HEK293 (cell line): ENCODE measurements at regions not wholly inside any gene's neighbourhood (a gene's known extent, or its start where the extent isn't known, plus 50 kb on each side); places are given as distances from the start of the nearest gene placed in this dataset.

Source experiments
- CTCF ChIP-seq: fragments of 450-650 bp; formaldehyde crosslinking; IDR thresholded peaks from 2 replicates; pipeline ENCODE4 v1.5.1; 2016; ENCODE audit warnings: missing biosample characterization, missing genetic modification characterization
- SALL2 ChIP-seq: fragments of 450-650 bp; formaldehyde crosslinking; IDR thresholded peaks from 2 replicates; pipeline ENCODE4 v1.5.0; 2017; ENCODE audit warnings: missing biosample characterization, mild to moderate bottlenecking, missing genetic modification characterization, borderline replicate concordance
- TCF7L2 ChIP-seq: IDR thresholded peaks from 2 replicates; pipeline ENCODE4 v1.6.1; 2011; ENCODE audit warnings: low read depth, mild to moderate bottlenecking, inconsistent platforms, low read length, moderate library complexity, borderline replicate concordance
- ZBTB20 ChIP-seq: fragments of 450-650 bp; formaldehyde crosslinking; IDR thresholded peaks from 2 replicates; pipeline ENCODE4 v1.5.1; 2016; ENCODE audit warnings: missing biosample characterization, missing genetic modification characterization
- ZFP3 ChIP-seq: fragments of 450-650 bp; formaldehyde crosslinking; IDR thresholded peaks from 2 replicates; pipeline ENCODE4 v1.5.1; 2016; ENCODE audit warnings: low read depth, missing biosample characterization, missing genetic modification characterization
- ZNF121 ChIP-seq: fragments of 450-650 bp; formaldehyde crosslinking; IDR thresholded peaks from 2 replicates; pipeline ENCODE4 v1.5.1; 2016; ENCODE audit warnings: missing biosample characterization, missing genetic modification characterization
- ZNF704 ChIP-seq: fragments of 450-650 bp; formaldehyde crosslinking; IDR thresholded peaks from 2 replicates; pipeline ENCODE4 v1.5.1; 2016; ENCODE audit warnings: missing biosample characterization, missing genetic modification characterization
- ZSCAN5A ChIP-seq: fragments of 450-650 bp; formaldehyde crosslinking; IDR thresholded peaks from 2 replicates; pipeline ENCODE4 v1.5.1; 2016; ENCODE audit warnings: missing biosample characterization, missing genetic modification characterization
- TF ChIP-seq, protein P1 (sequence below): fragments of 450-650 bp; formaldehyde crosslinking; IDR thresholded peaks from 2 replicates; pipeline ENCODE4 v1.5.1; 2016; ENCODE audit warnings: missing biosample characterization, missing genetic modification characterization
- TF ChIP-seq, protein P2 (sequence below): fragments of 450-650 bp; formaldehyde crosslinking; IDR thresholded peaks from 2 replicates; pipeline ENCODE4 v1.5.1; 2016; ENCODE audit warnings: missing biosample characterization, missing genetic modification characterization
- TF ChIP-seq, protein P3 (sequence below): fragments of 450-650 bp; formaldehyde crosslinking; IDR thresholded peaks from 2 replicates; pipeline ENCODE4 v1.5.1; 2016; ENCODE audit warnings: missing biosample characterization, missing genetic modification characterization

DNA sequence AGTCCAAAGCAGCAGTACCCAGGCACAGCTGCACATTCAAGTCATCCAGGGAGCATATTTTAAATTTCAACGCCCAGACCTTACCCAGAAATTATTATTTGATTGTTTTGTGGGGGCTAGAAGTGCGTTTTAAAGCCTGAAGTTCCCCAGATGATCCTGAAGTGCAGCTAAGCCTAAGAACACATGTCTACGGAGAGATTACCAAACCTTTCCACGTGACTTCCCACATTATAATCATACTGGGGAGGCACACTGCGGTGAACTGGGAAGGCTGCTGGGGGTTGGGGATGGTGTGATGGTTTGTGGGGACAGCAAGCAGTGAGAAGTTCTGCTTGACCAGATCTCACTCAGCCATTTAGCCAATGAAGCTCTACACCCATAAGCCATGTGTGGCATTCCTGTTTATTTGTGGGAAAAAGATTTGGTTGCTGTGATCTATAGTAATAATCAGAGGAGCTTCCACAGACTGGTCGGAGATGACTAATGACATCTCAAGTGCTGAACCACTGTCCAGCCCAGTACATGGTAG lies 93.4 kb upstream of the CDH6 start:
- TF ChIP-seq CTCF (tag by site-specific recombination) = no peak
- no peak for TF ChIP-seq TCF7L2
- no peak for TF ChIP-seq ZFP3 (tag by site-specific recombination)
- TF ChIP-seq, protein P1, sequence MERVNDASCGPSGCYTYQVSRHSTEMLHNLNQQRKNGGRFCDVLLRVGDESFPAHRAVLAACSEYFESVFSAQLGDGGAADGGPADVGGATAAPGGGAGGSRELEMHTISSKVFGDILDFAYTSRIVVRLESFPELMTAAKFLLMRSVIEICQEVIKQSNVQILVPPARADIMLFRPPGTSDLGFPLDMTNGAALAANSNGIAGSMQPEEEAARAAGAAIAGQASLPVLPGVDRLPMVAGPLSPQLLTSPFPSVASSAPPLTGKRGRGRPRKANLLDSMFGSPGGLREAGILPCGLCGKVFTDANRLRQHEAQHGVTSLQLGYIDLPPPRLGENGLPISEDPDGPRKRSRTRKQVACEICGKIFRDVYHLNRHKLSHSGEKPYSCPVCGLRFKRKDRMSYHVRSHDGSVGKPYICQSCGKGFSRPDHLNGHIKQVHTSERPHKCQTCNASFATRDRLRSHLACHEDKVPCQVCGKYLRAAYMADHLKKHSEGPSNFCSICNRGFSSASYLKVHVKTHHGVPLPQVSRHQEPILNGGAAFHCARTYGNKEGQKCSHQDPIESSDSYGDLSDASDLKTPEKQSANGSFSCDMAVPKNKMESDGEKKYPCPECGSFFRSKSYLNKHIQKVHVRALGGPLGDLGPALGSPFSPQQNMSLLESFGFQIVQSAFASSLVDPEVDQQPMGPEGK (tag by site-specific recombination) = no peak
- TF ChIP-seq ZBTB20 (tag by site-specific recombination) = no peak
- TF ChIP-seq, protein P2, sequence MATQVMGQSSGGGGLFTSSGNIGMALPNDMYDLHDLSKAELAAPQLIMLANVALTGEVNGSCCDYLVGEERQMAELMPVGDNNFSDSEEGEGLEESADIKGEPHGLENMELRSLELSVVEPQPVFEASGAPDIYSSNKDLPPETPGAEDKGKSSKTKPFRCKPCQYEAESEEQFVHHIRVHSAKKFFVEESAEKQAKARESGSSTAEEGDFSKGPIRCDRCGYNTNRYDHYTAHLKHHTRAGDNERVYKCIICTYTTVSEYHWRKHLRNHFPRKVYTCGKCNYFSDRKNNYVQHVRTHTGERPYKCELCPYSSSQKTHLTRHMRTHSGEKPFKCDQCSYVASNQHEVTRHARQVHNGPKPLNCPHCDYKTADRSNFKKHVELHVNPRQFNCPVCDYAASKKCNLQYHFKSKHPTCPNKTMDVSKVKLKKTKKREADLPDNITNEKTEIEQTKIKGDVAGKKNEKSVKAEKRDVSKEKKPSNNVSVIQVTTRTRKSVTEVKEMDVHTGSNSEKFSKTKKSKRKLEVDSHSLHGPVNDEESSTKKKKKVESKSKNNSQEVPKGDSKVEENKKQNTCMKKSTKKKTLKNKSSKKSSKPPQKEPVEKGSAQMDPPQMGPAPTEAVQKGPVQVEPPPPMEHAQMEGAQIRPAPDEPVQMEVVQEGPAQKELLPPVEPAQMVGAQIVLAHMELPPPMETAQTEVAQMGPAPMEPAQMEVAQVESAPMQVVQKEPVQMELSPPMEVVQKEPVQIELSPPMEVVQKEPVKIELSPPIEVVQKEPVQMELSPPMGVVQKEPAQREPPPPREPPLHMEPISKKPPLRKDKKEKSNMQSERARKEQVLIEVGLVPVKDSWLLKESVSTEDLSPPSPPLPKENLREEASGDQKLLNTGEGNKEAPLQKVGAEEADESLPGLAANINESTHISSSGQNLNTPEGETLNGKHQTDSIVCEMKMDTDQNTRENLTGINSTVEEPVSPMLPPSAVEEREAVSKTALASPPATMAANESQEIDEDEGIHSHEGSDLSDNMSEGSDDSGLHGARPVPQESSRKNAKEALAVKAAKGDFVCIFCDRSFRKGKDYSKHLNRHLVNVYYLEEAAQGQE = no peak
- no peak for TF ChIP-seq SALL2
- no peak for TF ChIP-seq ZNF704 (tag by site-specific recombination)
- no peak for TF ChIP-seq ZNF121 (tag by site-specific recombination)
- TF ChIP-seq ZSCAN5A (tag by site-specific recombination) = no peak
- TF ChIP-seq, protein P3, sequence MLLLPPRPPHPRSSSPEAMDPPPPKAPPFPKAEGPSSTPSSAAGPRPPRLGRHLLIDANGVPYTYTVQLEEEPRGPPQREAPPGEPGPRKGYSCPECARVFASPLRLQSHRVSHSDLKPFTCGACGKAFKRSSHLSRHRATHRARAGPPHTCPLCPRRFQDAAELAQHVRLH (tag by site-specific recombination) = no peak
